ENCODE measurements at regions not wholly inside any gene's neighbourhood (a gene's known extent, or its start where the extent isn't known, plus 50 kb on each side); places are given as distances from the start of the nearest gene placed in this dataset.

GRCh38 chr17:14854691-14855090, 410.4 kb downstream of the PMP22 start:
- no peak for TF ChIP-seq POLR2A (IDR thresholded peaks at IDR 0.05; ENCODE audit: low read length)
- TF ChIP-seq GATA1 (IDR thresholded peaks at IDR 0.05; ENCODE audit: low read depth, low read length) = no peak
